HCEC 1CT (cell line): ENCODE measurements at regions not wholly inside any gene's neighbourhood (a gene's known extent, or its start where the extent isn't known, plus 50 kb on each side); places are given as distances from the start of the nearest gene placed in this dataset.
"Not testable (repeated sequence)": the region's sequence is repeated elsewhere in the genome, so short reads cannot be mapped to it uniquely, and the experiment has no call there.

ENCODE experiments used
- DNase-seq: peaks from one replicate; pipeline ENCODE4 v3.0.0-alpha.2; 2017

- no peak for DNase-seq
These were observed 89.8 kb downstream of the RHOU start for GRCh38 chr1:228825041-228825440.

- no peak for DNase-seq
These were observed 90.7 kb downstream of the RHOU start for GRCh38 chr1:228825840-228826484.

- no peak for DNase-seq
These were observed 91.7 kb downstream of the RHOU start for GRCh38 chr1:228827019-228827418.

GRCh38 chr1:228828151-228828550 lies 92.9 kb downstream of the RHOU start:
- no peak for DNase-seq

- DNase-seq = no peak
These were observed 95.1 kb downstream of the RHOU start for GRCh38 chr1:228830185-228830953.

- no peak for DNase-seq
These were observed 95.7 kb downstream of the RHOU start for GRCh38 chr1:228830954-228831481.

- no peak for DNase-seq
These were observed 98.8 kb downstream of the RHOU start for GRCh38 chr1:228833911-228834688.

- no peak for DNase-seq
These were observed 100.2 kb downstream of the RHOU start for GRCh38 chr1:228835456-228835855.

GRCh38 chr1:228835911-228836310 lies 100.6 kb downstream of the RHOU start:
- DNase-seq = no peak

GRCh38 chr1:228836427-228836826 lies 101.1 kb downstream of the RHOU start:
- no peak for DNase-seq

GRCh38 chr1:228837032-228837431 lies 101.8 kb downstream of the RHOU start:
- no peak for DNase-seq

- peak; percentile 80 for DNase-seq
These were observed 102.8 kb downstream of the RHOU start for GRCh38 chr1:228837817-228838716.

- no peak for DNase-seq
These were observed 103.6 kb downstream of the RHOU start for GRCh38 chr1:228838717-228839500.

- DNase-seq = no peak
These were observed 104.4 kb downstream of the RHOU start for GRCh38 chr1:228839656-228840055.

- no peak for DNase-seq
These were observed 106.4 kb downstream of the RHOU start for GRCh38 chr1:228841632-228842031.

GRCh38 chr1:228842094-228842775 lies 107.0 kb downstream of the RHOU start:
- peak; percentile 38 for DNase-seq

- no peak for DNase-seq
These were observed 109.8 kb downstream of the RHOU start for GRCh38 chr1:228845101-228845500.

GRCh38 chr1:228846952-228847351 lies 111.7 kb downstream of the RHOU start:
- DNase-seq = no peak

- not testable (repeated sequence) for DNase-seq
These were observed 112.2 kb downstream of the RHOU start for GRCh38 chr1:228847451-228847850.

GRCh38 chr1:228848406-228848805 lies 113.1 kb downstream of the RHOU start:
- DNase-seq = no peak

GRCh38 chr1:228849011-228849541 lies 113.8 kb downstream of the RHOU start:
- no peak for DNase-seq
